ENCODE measurements at regions not wholly inside any gene's neighbourhood (a gene's known extent, or its start where the extent isn't known, plus 50 kb on each side); places are given as distances from the start of the nearest gene placed in this dataset.

GRCh38 chr17:79520167-79521165 is 90.4 kb downstream of the RBFOX3 start:
- TF ChIP-seq CTCF (IDR thresholded peaks at IDR 0.05) (no peak), POLR2A (IDR thresholded peaks at IDR 0.05) (no peak)
